ENCODE measurements at regions not wholly inside any gene's neighbourhood (a gene's known extent, or its start where the extent isn't known, plus 50 kb on each side); places are given as distances from the start of the nearest gene placed in this dataset.
"Not testable (repeated sequence)": the region's sequence is repeated elsewhere in the genome, so short reads cannot be mapped to it uniquely, and the experiment has no call there.

DNA sequence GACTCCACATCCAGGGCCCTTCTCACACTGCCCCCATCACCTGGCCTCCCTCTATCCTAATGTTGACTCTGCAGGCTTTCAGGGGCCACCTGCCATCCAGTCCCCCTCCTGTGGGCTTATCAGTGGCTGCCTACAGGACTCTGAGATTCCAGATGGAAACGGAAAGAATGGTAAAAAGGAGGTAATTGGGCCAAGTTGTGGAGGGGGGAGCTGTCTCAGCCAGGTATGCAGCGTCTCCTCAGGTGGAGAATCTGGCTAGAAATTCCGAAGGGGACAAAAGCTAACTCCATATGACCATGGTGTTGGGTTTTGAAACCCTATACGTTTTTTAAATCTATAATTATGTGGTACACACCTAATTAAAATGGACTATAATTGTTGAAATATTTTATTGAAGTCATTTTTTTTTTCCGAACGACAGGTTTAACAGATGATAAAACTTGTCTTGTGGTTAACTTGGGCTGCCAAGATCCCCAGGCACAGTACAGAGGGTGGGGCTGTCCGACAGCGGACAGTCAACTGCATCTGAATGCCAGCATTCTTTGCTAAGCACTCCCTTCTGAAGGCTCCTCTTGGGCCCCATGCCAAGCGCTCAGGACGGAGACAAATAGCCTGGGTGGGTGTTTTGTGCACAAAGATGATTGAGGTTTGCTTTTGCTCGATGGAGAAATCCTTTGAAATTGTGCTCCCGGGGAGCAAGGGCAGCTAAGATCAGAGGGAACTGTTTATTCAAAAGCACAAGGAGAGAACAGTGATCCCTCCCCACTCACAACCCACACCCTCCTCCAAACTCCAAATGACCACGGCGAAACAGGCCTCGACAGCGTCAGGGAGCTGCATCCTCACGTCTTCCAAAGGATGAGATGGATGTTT, 365.6 kb downstream of the BCL11B start:
- peak; percentile 8 to 11 for DNase-seq (ENCODE audit: low read depth in 2 of 2)

GRCh38 chr14:98907271-98907670, 364.7 kb downstream of the BCL11B start:
- no peak for DNase-seq (ENCODE audit: low read depth in 2 of 2)

DNA sequence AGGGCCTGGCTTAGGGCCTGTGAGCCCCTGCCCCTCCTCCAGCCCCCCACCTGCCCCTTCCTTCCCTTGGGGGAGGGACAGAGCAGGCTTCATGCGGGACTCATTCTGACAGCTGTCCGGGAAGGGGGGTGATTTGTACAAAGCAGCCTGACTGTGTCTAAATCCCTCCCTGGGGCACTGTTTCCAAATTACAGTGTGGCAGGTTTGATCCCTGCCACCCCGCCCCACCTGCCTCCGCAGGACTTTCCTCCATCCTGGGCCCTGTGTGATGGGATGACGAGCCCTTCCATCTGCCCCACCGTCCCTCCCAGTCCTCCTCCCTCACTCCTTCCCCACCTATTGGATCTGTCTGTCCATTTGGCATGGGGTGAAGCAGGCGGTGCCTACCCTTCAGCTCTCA, 363.9 kb downstream of the BCL11B start:
- DNase-seq (ENCODE audit: low read depth in 2 of 2), result no peak

GRCh38 chr14:98909251-98909944, 362.6 kb downstream of the BCL11B start:
- DNase-seq (ENCODE audit: low read depth in 2 of 2), result peak; percentile 51 to 58

GRCh38 chr14:98910061-98910460, 361.9 kb downstream of the BCL11B start:
- DNase-seq (ENCODE audit: low read depth in 2 of 2), result no peak

- no peak for DNase-seq (ENCODE audit: low read depth in 2 of 2)
Observed at GRCh38 chr14:98912655-98913054, 359.3 kb downstream of the BCL11B start.

DNA sequence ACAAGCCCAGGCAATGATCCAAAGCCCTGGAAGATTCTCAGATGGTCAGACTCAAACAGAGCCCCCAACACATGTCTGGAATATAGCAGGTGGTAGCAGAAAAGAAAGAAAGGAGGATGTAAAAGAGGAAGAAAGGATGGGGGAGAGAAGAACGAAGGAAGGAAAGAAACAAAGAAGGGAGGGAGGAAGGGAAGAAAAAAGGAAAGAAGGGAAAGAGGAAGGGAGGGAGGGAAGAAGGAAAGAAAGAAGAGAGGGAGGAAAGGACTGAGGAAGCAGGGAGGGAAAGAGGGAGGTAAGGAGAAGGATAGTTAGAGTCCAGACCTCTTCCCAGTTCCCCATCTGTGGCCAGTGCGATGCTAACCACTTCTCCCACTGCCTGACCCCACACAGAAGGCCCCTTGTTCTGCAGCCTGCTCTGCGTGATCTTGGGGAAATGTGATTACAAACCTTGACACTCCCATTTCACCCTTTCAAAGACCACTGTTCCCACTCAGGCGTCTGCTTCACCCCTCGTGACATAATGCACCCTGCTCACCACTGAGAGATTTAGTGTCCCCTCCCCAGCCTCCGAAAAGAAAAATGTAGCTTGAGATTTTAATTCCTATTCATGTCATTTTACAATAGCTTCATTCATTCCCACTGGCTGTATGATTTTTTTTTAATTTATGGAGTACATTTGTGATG, 357.9 kb downstream of the BCL11B start:
- DNase-seq (ENCODE audit: low read depth in 2 of 2), result no peak

GRCh38 chr14:98914942-98915341, 357.1 kb downstream of the BCL11B start:
- no peak for DNase-seq (ENCODE audit: low read depth in 2 of 2)

- no peak for DNase-seq (ENCODE audit: low read depth in 2 of 2)
Observed at GRCh38 chr14:98915625-98916024, 356.4 kb downstream of the BCL11B start.

DNA sequence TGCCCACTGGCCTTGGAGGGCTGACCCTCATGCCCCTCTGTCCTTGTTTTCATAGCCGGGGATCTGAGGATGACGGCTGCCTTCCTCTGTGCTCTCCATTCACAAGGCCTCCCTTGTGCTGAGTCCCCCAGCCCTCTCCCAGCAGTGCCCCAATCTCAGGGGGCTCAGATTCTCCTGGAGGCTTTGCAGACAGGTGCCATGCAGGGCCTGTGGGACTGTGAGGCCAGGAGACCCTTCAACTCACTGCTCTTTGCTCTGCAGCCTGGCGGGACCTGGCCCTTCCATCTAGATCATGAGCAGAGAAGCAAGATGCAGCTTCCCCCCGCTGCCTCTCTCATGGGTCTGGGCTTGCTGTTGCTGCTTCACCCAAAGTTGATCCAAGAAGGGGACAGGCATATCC, 356.0 kb downstream of the BCL11B start:
- no peak for DNase-seq (ENCODE audit: low read depth in 2 of 2)

DNA sequence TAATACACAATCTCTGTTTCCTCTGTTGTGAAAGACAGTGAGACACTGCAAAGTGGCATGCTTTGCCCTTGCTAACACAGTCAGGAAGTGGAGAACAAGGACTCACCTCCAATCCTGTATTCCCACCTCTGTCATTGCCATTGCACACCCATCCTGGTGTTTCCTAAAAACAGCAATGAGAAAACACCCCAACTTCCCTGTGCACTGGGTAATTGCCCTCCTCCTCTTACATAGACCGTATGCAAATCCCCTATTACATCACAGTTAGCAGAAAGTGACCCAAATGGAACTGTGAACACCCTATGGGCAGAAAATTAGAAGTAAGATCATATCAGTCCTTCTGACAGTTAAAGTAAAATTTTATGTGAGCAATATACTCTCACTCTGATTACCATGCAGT, 355.5 kb downstream of the BCL11B start:
- no peak for DNase-seq (ENCODE audit: low read depth in 2 of 2)

- DNase-seq (ENCODE audit: low read depth in 2 of 2), result no peak
Observed at GRCh38 chr14:98919434-98919833, 352.6 kb downstream of the BCL11B start.

GRCh38 chr14:98921306-98921705, 350.7 kb downstream of the BCL11B start:
- DNase-seq (ENCODE audit: low read depth in 2 of 2), result not testable (repeated sequence)

DNA sequence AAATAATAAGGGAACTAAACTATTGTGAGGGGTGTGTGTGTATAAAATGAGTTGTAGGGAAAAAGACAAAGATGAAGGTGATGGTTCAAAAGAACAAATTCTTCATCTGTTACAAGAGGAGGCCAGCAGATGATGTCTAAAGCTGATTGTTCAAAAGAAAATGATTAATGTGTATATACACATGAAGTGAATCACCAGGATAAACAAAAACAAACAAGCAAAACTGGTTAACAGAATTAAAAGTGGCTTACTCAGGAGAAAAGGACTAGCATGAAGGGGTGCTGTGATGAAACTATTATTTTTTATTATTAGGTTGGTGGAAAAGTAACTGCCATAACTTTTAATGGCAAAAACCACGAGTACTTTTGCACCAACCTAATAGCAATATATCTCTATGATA, 348.4 kb downstream of the BCL11B start:
- DNase-seq (ENCODE audit: low read depth in 2 of 2), result no peak

- DNase-seq (ENCODE audit: low read depth in 2 of 2), result no peak
Observed at GRCh38 chr14:98924046-98924445, 348.0 kb downstream of the BCL11B start.

DNA sequence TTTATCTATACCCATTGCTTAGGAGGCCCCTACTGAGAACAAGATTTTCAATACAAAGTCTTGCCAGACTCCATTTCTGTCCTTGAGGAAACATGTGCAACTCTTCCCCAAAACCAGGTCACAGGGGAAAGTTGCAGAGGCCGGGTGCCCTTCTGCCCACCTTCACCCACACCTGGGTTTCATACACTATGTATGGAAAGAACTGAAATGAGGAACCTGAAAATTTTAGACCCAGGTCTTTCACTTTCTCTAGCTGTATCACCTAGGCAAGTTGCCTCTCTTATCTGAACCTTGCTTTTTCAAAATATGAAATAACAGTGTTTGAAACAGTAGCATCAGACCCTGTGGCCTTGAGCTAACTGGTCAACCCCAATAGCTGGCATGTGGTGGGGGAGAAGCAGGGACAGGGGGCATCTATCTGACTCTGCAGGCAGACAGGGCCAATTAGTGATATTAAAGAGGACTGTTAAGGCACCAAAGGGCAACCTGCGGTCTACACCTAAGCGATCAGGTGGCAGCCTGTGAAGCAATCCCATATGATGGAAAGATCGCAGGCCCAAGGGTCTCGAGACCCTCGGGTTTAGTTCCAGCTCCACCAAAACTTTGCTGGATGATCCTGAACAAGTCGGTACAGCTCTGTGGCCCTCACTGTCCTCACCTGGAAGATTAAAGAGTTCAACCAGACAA, 346.5 kb downstream of the BCL11B start:
- DNase-seq (ENCODE audit: low read depth in 2 of 2), result no peak

DNA sequence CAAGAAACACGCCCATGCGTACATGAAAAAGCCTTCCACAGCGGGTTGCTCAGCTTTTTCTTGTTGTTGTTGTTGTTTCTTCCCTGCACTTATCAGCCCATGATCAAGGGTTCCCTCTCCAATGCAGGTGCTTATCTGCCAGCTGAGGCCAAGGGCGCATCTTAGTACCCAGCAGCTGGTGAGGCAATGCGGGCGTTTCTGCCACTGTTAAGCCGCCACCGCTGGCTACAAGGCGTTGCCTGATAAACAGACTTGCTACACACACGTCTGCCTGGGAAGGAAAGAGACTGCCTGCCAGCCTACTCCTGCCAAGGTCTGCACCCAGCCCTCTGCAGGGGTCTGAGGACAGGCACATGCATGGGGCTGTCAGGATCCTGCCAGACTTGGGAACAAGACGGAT, 345.9 kb downstream of the BCL11B start:
- DNase-seq (ENCODE audit: low read depth in 2 of 2), result no peak

DNA sequence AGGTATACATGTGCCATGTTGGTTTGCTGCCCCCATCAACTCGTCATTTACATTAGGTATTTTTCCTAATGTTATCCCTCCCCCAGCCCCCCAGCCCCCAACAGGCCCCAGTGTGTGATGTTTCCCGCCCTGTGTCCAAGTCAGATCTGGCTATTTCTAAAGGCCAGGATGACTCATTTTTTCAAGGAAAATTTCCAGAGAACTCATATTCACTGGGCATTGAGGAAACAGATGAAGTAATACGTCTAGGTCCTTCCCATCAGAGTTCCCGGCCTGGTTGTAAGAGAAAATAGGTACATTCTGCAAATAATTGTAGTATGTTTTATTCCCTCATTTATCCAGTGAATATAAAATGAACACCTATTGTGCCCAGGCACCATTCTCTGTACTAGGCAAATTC, 345.2 kb downstream of the BCL11B start:
- no peak for DNase-seq (ENCODE audit: low read depth in 2 of 2)

DNA sequence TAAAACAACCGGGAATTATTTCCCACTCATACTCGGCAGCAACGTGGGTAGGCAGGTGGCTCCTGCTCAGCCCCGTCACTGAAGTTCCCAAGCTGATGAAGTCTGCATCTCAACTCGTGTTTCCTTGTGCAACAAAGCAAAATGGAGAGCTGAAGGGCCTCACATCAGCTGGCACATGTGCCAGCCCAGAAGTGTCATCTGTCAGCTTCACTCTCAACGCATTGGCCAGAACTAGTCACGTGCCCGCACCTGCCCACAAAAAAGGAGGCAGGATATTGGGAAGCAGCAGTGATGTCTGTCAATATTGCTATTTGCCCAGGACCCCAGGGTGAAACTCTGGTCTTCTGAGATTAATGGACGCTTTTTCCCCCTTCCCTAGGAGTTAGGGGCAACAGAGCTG, 344.0 kb downstream of the BCL11B start:
- DNase-seq (ENCODE audit: low read depth in 2 of 2), result no peak

DNA sequence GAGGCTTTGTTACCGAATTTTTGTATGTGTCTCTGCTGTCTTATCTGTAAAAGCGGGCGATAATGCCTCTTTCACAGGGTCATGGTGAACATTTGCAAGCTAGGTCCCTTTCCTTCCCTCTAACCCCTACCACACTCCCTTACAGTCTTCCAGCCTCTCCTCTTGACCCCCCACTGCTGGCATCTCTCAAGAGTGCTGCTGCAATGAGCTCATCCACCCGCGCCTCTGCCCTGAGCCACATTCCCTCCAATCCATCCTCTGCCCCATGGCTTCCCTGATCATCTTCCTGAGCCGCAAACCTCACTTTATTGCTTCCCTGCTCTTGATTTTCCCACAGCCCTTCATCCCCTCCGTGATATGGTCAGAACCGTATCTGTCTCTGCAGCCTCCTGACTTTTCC, 343.6 kb downstream of the BCL11B start:
- DNase-seq (ENCODE audit: low read depth in 2 of 2), result no peak

DNA sequence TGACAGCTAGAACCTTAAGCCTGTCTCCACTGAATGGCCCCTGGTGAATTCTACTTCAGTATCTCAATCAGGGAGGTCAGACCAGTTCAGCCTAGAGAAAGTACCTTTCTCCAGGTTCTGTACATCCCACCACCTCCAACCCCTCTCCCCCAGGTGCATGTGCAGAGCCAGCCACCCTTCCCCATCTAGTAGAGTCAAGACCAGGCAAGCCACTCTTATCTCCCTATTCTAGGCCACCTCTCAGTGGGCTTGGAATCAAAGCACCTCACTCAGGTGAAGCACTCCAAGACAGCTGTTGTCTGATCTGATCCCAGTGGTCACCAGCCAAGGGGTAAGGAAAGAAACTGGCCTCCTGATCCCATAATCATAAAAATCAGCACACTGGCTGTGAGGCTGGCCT, 340.9 kb downstream of the BCL11B start:
- DNase-seq (ENCODE audit: low read depth in 2 of 2), result no peak

GRCh38 chr14:98931911-98932310, 340.1 kb downstream of the BCL11B start:
- DNase-seq (ENCODE audit: low read depth in 2 of 2), result no peak

Data from fibroblast of skin of left quadriceps (primary cell).